Loucy (cell line): ENCODE measurements at regions not wholly inside any gene's neighbourhood (a gene's known extent, or its start where the extent isn't known, plus 50 kb on each side); places are given as distances from the start of the nearest gene placed in this dataset.

Experiments
- H2AFZ ChIP-seq: fragments of 200-600 bp; sonication (generic); 2 replicates; pipeline ENCODE4 v1.6.0; 2016; ENCODE audit warnings: antibody characterized with exemption, mild to moderate bottlenecking, low read length, moderate library complexity
- H3F3A ChIP-seq: fragments of 200-600 bp; 2 replicates; pipeline ENCODE4 v1.6.0; 2016; ENCODE audit warnings: antibody characterized with exemption, low read depth, mild to moderate bottlenecking
- H3K27me3 ChIP-seq: fragments of 200-600 bp; sonication (generic); 2 replicates; pipeline ENCODE4 v1.6.1; 2014; ENCODE audit warnings: low read length, mild to moderate bottlenecking; ENCODE audit not compliant: insufficient read depth, poor library complexity, severe bottlenecking
- H3K36me3 ChIP-seq: fragments of 200-600 bp; sonication (generic); 2 replicates; pipeline ENCODE4 v1.6.1; 2016; ENCODE audit warnings: low read length; ENCODE audit not compliant: insufficient read depth
- H3K4me1 ChIP-seq: fragments of 200-600 bp; sonication (generic); 2 replicates; pipeline ENCODE4 v1.5.1; 2014; ENCODE audit warnings: low read length, mild to moderate bottlenecking; ENCODE audit not compliant: insufficient read depth, poor library complexity, severe bottlenecking
- H3K4me2 ChIP-seq: fragments of 200-600 bp; sonication (generic); 2 replicates; pipeline ENCODE4 v1.6.0; 2014; ENCODE audit warnings: antibody characterized with exemption, low read length, low read depth, mild to moderate bottlenecking; ENCODE audit not compliant: poor library complexity, severe bottlenecking
- H3K4me3 ChIP-seq: fragments of 200-600 bp; sonication (generic); 2 replicates; pipeline ENCODE4 v1.5.1; 2014; ENCODE audit warnings: low read length, mild to moderate bottlenecking, mixed read lengths; ENCODE audit not compliant: poor library complexity, severe bottlenecking
- H3K79me2 ChIP-seq: fragments of 200-600 bp; sonication (generic); 2 replicates; pipeline ENCODE4 v1.6.1; 2014; ENCODE audit warnings: low read length; ENCODE audit not compliant: insufficient read depth
- H3K9ac ChIP-seq: fragments of 200-600 bp; sonication (generic); 2 replicates; pipeline ENCODE4 v1.6.0; 2014; ENCODE audit warnings: mild to moderate bottlenecking, low read depth, low read length, moderate library complexity; ENCODE audit not compliant: poor library complexity, severe bottlenecking
- H3K9me2 ChIP-seq: fragments of 200-600 bp; sonication (generic); replicated peaks from 2 replicates; pipeline ENCODE4 v1.6.1; 2016; ENCODE audit warnings: low read depth, low read length, mixed read lengths
- H3K9me3 ChIP-seq: fragments of 200-600 bp; sonication (generic); 2 replicates; pipeline ENCODE4 v1.6.1; 2014; ENCODE audit warnings: mild to moderate bottlenecking, antibody characterized with exemption, low read length, low read depth; ENCODE audit not compliant: insufficient read depth
- H4K20me1 ChIP-seq: fragments of 200-600 bp; sonication (generic); 2 replicates; pipeline ENCODE4 v1.6.0; 2014; ENCODE audit warnings: antibody characterized with exemption, low read length, mild to moderate bottlenecking; ENCODE audit not compliant: insufficient read depth, poor library complexity, severe bottlenecking
- CTCF ChIP-seq: fragments of 200-600 bp; sonication (generic); conservative IDR thresholded peaks from 2 replicates; pipeline ENCODE4 v1.5.1; 2014; ENCODE audit warnings: mild to moderate bottlenecking, antibody characterized with exemption, low read length
- EZH2phosphoT487 ChIP-seq: fragments of 200-600 bp; IDR thresholded peaks from 2 replicates; pipeline ENCODE4 v1.6.1; 2018; ENCODE audit warnings: antibody characterized with exemption, mild to moderate bottlenecking, moderate library complexity, borderline replicate concordance

- TF ChIP-seq CTCF (no peak), EZH2phosphoT487 (no peak)
These were observed 405.9 kb upstream of the MIS18BP1 start for GRCh38 chr14:45658917-45659299.

GRCh38 chr14:45658226-45658916 lies 405.4 kb upstream of the MIS18BP1 start:
- H3K27me3 ChIP-seq: no peaks in the 10 kb centered on the region
- H3K4me3 ChIP-seq: no peak overlapping the region
- no peaks in the 10 kb centered on the region for H3K9me2 ChIP-seq
- H3F3A ChIP-seq: no peaks in the 10 kb centered on the region
- H4K20me1 ChIP-seq: no peaks in the 10 kb centered on the region
- H3K36me3 ChIP-seq: no peaks in the 10 kb centered on the region
- H3K9me3 ChIP-seq: no peaks in the 10 kb centered on the region
- H3K79me2 ChIP-seq: no peaks in the 10 kb centered on the region
- no peak overlapping the region for H2AFZ ChIP-seq
- no peaks in the 10 kb centered on the region for H3K4me1 ChIP-seq
- no peak overlapping the region for H3K4me2 ChIP-seq
- TF ChIP-seq EZH2phosphoT487 (no peak), CTCF (no peak)
- H3K9ac ChIP-seq: no peak overlapping the region

More at GRCh38 chr14:45658917-45659299, 405.9 kb upstream of the MIS18BP1 start:
- Histone ChIP-seq H3F3A (no peaks in the 10 kb centered on the region), H3K4me3 (no peak overlapping the region), H3K27me3 (no peaks in the 10 kb centered on the region), H3K4me2 (no peak overlapping the region), H3K9me3 (no peaks in the 10 kb centered on the region), H4K20me1 (no peaks in the 10 kb centered on the region), H3K9ac (no peak overlapping the region), H3K9me2 (no peaks in the 10 kb centered on the region), H2AFZ (no peak overlapping the region), H3K4me1 (no peaks in the 10 kb centered on the region), H3K36me3 (no peaks in the 10 kb centered on the region), H3K79me2 (no peaks in the 10 kb centered on the region)

- no peaks in the 10 kb centered on the region for H3K9me2 ChIP-seq
- no peaks in the 10 kb centered on the region for H3K79me2 ChIP-seq
- no peak overlapping the region for H3K9ac ChIP-seq
- no peaks in the 10 kb centered on the region for H4K20me1 ChIP-seq
- H2AFZ ChIP-seq: no peak overlapping the region
- TF ChIP-seq CTCF (no peak), EZH2phosphoT487 (no peak)
- H3K36me3 ChIP-seq: no peaks in the 10 kb centered on the region
- H3F3A ChIP-seq: no peaks in the 10 kb centered on the region
- H3K4me1 ChIP-seq: no peaks in the 10 kb centered on the region
- no peaks in the 10 kb centered on the region for H3K9me3 ChIP-seq
- H3K4me2 ChIP-seq: no peak overlapping the region
- no peaks in the 10 kb centered on the region for H3K27me3 ChIP-seq
- no peak overlapping the region for H3K4me3 ChIP-seq
These were observed 398.9 kb upstream of the MIS18BP1 start for GRCh38 chr14:45651890-45652289.
